OCI-LY1 (cell line): ENCODE measurements at regions not wholly inside any gene's neighbourhood (a gene's known extent, or its start where the extent isn't known, plus 50 kb on each side); places are given as distances from the start of the nearest gene placed in this dataset.

ENCODE experiments used
- CTCF ChIP-seq: fragments of 200-600 bp; sonication (generic), shearing (Covaris generic); IDR thresholded peaks from 2 replicates; pipeline ENCODE4 v1.5.1; 2017; ENCODE audit warnings: mild to moderate bottlenecking, antibody characterized with exemption, low read length, moderate library complexity, mixed read lengths
- EZH2 ChIP-seq: fragments of 200-600 bp; sonication (generic), shearing (Covaris generic); IDR thresholded peaks from 2 replicates; pipeline ENCODE4 v1.8.0; 2017; ENCODE audit warnings: borderline replicate concordance, mixed run types, mild to moderate bottlenecking, antibody characterized with exemption, low read length, moderate library complexity, mixed read lengths

GRCh38 chr14:40944521-40944920, 662.2 kb upstream of the LRFN5 start:
- no peak for TF ChIP-seq CTCF
- TF ChIP-seq EZH2 = no peak
